Panc1 (cell line): ENCODE measurements at regions not wholly inside any gene's neighbourhood (a gene's known extent, or its start where the extent isn't known, plus 50 kb on each side); places are given as distances from the start of the nearest gene placed in this dataset.
"Not testable (repeated sequence)": the region's sequence is repeated elsewhere in the genome, so short reads cannot be mapped to it uniquely, and the experiment has no call there.

Experiments used
- POLR2AphosphoS5 ChIP-seq: IDR thresholded peaks from 2 replicates; pipeline ENCODE4 v1.6.1; 2012; ENCODE audit warnings: mild to moderate bottlenecking, low read depth, low read length, moderate library complexity
- SIN3A ChIP-seq: IDR thresholded peaks from 2 replicates; pipeline ENCODE4 v1.6.1; 2012; ENCODE audit warnings: low read depth, mild to moderate bottlenecking, low read length, moderate library complexity, borderline replicate concordance; ENCODE audit not compliant: insufficient read depth

- TF ChIP-seq POLR2AphosphoS5, SIN3A: not testable (repeated sequence)
These were observed 155.9 kb downstream of the POTEB3 start for GRCh38 chr15:21284353-21284752.
